SK-N-SH (cell line): ENCODE measurements at regions not wholly inside any gene's neighbourhood (a gene's known extent, or its start where the extent isn't known, plus 50 kb on each side); places are given as distances from the start of the nearest gene placed in this dataset.

Experiments used
- CTCF ChIA-PET: fragments of 300-600, 350-600 bp; formaldehyde crosslinking; extraction: SDS; loops from one replicate; lab custom pipeline; 2021; lab: Yijun Ruan, JAX
- POLR2A ChIA-PET: fragments of 350-600 bp; sonication (Branson Sonifier 250); formaldehyde crosslinking; extraction: SDS; loops from one replicate; lab custom pipeline; 2020; ENCODE audit warnings: antibody characterized with exemption, inconsistent platforms; lab: Yijun Ruan, JAX
- DNase-seq: peaks from one replicate; pipeline ENCODE4 v3.0.0; 2012
- H2AFZ ChIP-seq: fragments of 200-600 bp; sonication (generic); 2 replicates; pipeline ENCODE4 v1.8.1; 2016; ENCODE audit warnings: antibody characterized with exemption, mild to moderate bottlenecking, low read depth
- H3F3A ChIP-seq: fragments of 200-600 bp; sonication (generic); replicated peaks from 2 replicates; pipeline ENCODE3; 2016; ENCODE audit warnings: antibody characterized with exemption, mild to moderate bottlenecking; ENCODE audit not compliant: insufficient read depth
- H3K27ac ChIP-seq, 2 experiments: fragments of 200-500 bp in 1 of 2; fragments of 200-600 bp in 1 of 2; sonication (Bioruptor generic) in 1 of 2; sonication (generic), shearing (Covaris generic) in 1 of 2; 2 replicates each; pipeline versions ENCODE4 v1.5.1 to v1.6.1; 2014 to 2016; ENCODE audit warnings: low read depth in 2 of 2, inconsistent platforms in 1 of 2, low read length in 1 of 2, mild to moderate bottlenecking in 1 of 2, mixed read lengths in 1 of 2
- H3K27me3 ChIP-seq: fragments of 200-600 bp; sonication (generic), shearing (Covaris generic); 2 replicates; pipeline ENCODE4 v1.6.1; 2016; ENCODE audit warnings: mixed run types; ENCODE audit not compliant: insufficient read depth
- H3K36me3 ChIP-seq, 2 experiments: fragments of 200-500 bp in 1 of 2; fragments of 200-600 bp in 1 of 2; sonication (Bioruptor generic) in 1 of 2; sonication (generic) in 1 of 2; replicated peaks in 1 of 2; 2 replicates each; pipeline versions ENCODE3 to v1.5.1; 2014 to 2016; ENCODE audit warnings: low read length in 1 of 2, mild to moderate bottlenecking in 1 of 2; ENCODE audit not compliant: insufficient read depth in 2 of 2, control insufficient read depth in 1 of 2
- H3K4me1 ChIP-seq, 2 experiments: fragments of 200-500 bp in 1 of 2; fragments of 200-600 bp in 1 of 2; sonication (Bioruptor generic) in 1 of 2; sonication (generic), shearing (Covaris generic) in 1 of 2; 2 replicates each; pipeline versions ENCODE4 v1.5.1 to v1.6.1; 2014 to 2016; ENCODE audit warnings: low read depth in 1 of 2, low read length in 1 of 2, mixed run types in 1 of 2; ENCODE audit not compliant: insufficient read depth in 2 of 2, control insufficient read depth in 1 of 2
- H3K4me2 ChIP-seq: fragments of 200-600 bp; sonication (generic), shearing (Covaris generic); 2 replicates; pipeline ENCODE4 v1.6.1; 2017; ENCODE audit warnings: mixed run types
- H3K4me3 ChIP-seq, 2 experiments: fragments of 200-500 bp in 1 of 2; fragments of 200-600 bp in 1 of 2; sonication (Bioruptor generic) in 1 of 2; sonication (generic), shearing (Covaris generic) in 1 of 2; 2 replicates each; pipeline versions ENCODE4 v1.5.1 to v1.8.1; 2014 to 2016; ENCODE audit warnings: low read depth in 2 of 2, inconsistent platforms in 1 of 2, low read length in 1 of 2, mild to moderate bottlenecking in 1 of 2, mixed read lengths in 1 of 2, moderate library complexity in 1 of 2
- H3K79me2 ChIP-seq: fragments of 200-600 bp; sonication (generic); 2 replicates; pipeline ENCODE4 v1.8.1; 2017; ENCODE audit warnings: mild to moderate bottlenecking; ENCODE audit not compliant: insufficient read depth
- H3K9ac ChIP-seq: fragments of 200-600 bp; sonication (generic); 2 replicates; pipeline ENCODE4 v1.6.1; 2017; ENCODE audit warnings: mixed run types
- H3K9me2 ChIP-seq: fragments of 200-600 bp; sonication (generic); 2 replicates; pipeline ENCODE4 v1.6.1; 2017; ENCODE audit warnings: mixed run types
- H3K9me3 ChIP-seq: fragments of 200-600 bp; sonication (generic); 2 replicates; pipeline ENCODE4 v1.6.1; 2017; ENCODE audit warnings: mixed run types, mild to moderate bottlenecking, moderate library complexity
- H4K20me1 ChIP-seq: fragments of 200-600 bp; sonication (generic); 2 replicates; pipeline ENCODE4 v1.6.1; 2017; ENCODE audit warnings: mild to moderate bottlenecking, mixed run types; ENCODE audit not compliant: insufficient read depth
- CHD2 ChIP-seq: fragments of 150-350 bp; IDR thresholded peaks from 2 replicates; pipeline ENCODE4 v1.6.1; 2018; ENCODE audit warnings: low read length; ENCODE audit not compliant: partially characterized antibody
- EP300 ChIP-seq, 2 experiments: IDR thresholded peaks; 2 replicates each; pipeline versions ENCODE4 v1.4.0 to v1.6.1; 2012; ENCODE audit warnings: borderline replicate concordance in 1 of 2, low read depth in 1 of 2, low read length in 1 of 2
- EZH2phosphoT487 ChIP-seq: fragments of 200-600 bp; sonication (generic); IDR thresholded peaks from 2 replicates; pipeline ENCODE4 v1.6.1; 2017; ENCODE audit warnings: low read depth, mixed run types, mild to moderate bottlenecking, antibody characterized with exemption, moderate library complexity, borderline replicate concordance
- FOXJ3 ChIP-seq: sonication (generic); formaldehyde crosslinking; IDR thresholded peaks from 2 replicates; pipeline ENCODE4 v1.5.1; 2020; ENCODE audit warnings: mild to moderate bottlenecking, missing genetic modification reagents
- FOXM1 ChIP-seq: IDR thresholded peaks from 2 replicates; pipeline ENCODE4 v1.4.0; 2012; ENCODE audit warnings: low read depth, mild to moderate bottlenecking
- MAX ChIP-seq: IDR thresholded peaks from 2 replicates; pipeline ENCODE4 v1.4.0; 2012; ENCODE audit warnings: low read depth
- MEF2A ChIP-seq: IDR thresholded peaks from 2 replicates; pipeline ENCODE4 v1.4.0; 2012; ENCODE audit warnings: low read depth, borderline replicate concordance
- MXI1 ChIP-seq: IDR thresholded peaks from 2 replicates; pipeline ENCODE4 v1.6.1; 2012; ENCODE audit warnings: mild to moderate bottlenecking, low read depth, low read length, improper control_type of control experiment
- NFIC ChIP-seq: IDR thresholded peaks from 2 replicates; pipeline ENCODE4 v1.4.0; 2012; ENCODE audit warnings: borderline replicate concordance
- PBX3 ChIP-seq: IDR thresholded peaks from 2 replicates; pipeline ENCODE4; 2012
- POLR2AphosphoS5 ChIP-seq: IDR thresholded peaks from 2 replicates; pipeline ENCODE4 v1.6.1; 2012; ENCODE audit warnings: low read depth, low read length
- RCOR1 ChIP-seq: fragments of 150-350 bp; IDR thresholded peaks from 2 replicates; pipeline ENCODE4 v1.6.1; 2017; ENCODE audit warnings: antibody characterized with exemption, low read length
- RFX5 ChIP-seq: IDR thresholded peaks from 2 replicates; pipeline ENCODE4 v1.6.1; 2012; ENCODE audit warnings: mild to moderate bottlenecking, improper control_type of control experiment, low read length
- SIN3A ChIP-seq: IDR thresholded peaks from 2 replicates; pipeline ENCODE4 v1.6.1; 2012; ENCODE audit warnings: low read depth, mild to moderate bottlenecking, low read length, moderate library complexity, borderline replicate concordance
- TAF1 ChIP-seq: IDR thresholded peaks from 2 replicates; pipeline ENCODE4 v1.6.1; 2012; ENCODE audit warnings: low read depth, mild to moderate bottlenecking, low read length, moderate library complexity, borderline replicate concordance
- TCF12 ChIP-seq: IDR thresholded peaks from 2 replicates; pipeline ENCODE4 v1.4.0; 2012
- WGBS: methylation state at CpG from one replicate; pipeline ENCODE4 v1.1.6; 2017; ENCODE audit warnings: low lambda C conversion rate; 5-methylcytosine and 5-hydroxymethylcytosine counted together
- TF ChIP-seq, protein P1 (sequence below): IDR thresholded peaks from 2 replicates; pipeline ENCODE4 v1.4.0; 2012; ENCODE audit warnings: low read depth, borderline replicate concordance
- TF ChIP-seq, protein P2 (sequence below): fragments of 200-600 bp; sonication (generic); IDR thresholded peaks from 2 replicates; pipeline ENCODE4 v1.6.1; 2017; ENCODE audit warnings: antibody characterized with exemption, mild to moderate bottlenecking, moderate library complexity
- TF ChIP-seq, protein P3 (sequence below): IDR thresholded peaks from 2 replicates; pipeline ENCODE4 v1.4.0; 2012; ENCODE audit warnings: low read depth, borderline replicate concordance

GRCh38 chr3:21168471-21168870 is 582.5 kb downstream of the ZNF385D start:
- H3K4me2 ChIP-seq, result no peak overlapping the region
- H2AFZ ChIP-seq, result no peak overlapping the region
- no peaks in the 10 kb centered on the region for H3F3A ChIP-seq
- H3K36me3 ChIP-seq, result no peaks in the 10 kb centered on the region
- H3K27me3 ChIP-seq, result no peaks in the 10 kb centered on the region
- H3K4me1 ChIP-seq, result no peaks in the 10 kb centered on the region; a peak in 1 of 4 replicates
- ChIA-PET CTCF (no interaction called here), POLR2A (no interaction called here)
- H3K4me3 ChIP-seq, result no peak overlapping the region
- no peaks in the 10 kb centered on the region for H3K9me3 ChIP-seq
- no peak for DNase-seq
- no peak overlapping the region for H3K27ac ChIP-seq
- no peaks in the 10 kb centered on the region for H3K79me2 ChIP-seq
- TF ChIP-seq TAF1 (no peak), PBX3 (no peak), NFIC (no peak), POLR2AphosphoS5 (no peak), FOXM1 (no peak), MAX (no peak), EZH2phosphoT487 (no peak), FOXJ3 (CRISPR knock-in tag) (no peak), EP300 (IDR thresholded peaks at IDR 0.05; ENCODE audit: borderline replicate concordance in 1 of 2, low read depth in 1 of 2, low read length in 1 of 2) (no peak), TCF12 (no peak)
- TF ChIP-seq, protein P1, sequence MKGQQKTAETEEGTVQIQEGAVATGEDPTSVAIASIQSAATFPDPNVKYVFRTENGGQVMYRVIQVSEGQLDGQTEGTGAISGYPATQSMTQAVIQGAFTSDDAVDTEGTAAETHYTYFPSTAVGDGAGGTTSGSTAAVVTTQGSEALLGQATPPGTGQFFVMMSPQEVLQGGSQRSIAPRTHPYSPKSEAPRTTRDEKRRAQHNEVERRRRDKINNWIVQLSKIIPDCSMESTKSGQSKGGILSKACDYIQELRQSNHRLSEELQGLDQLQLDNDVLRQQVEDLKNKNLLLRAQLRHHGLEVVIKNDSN, result no peak
- no peak overlapping the region for H3K9ac ChIP-seq
- H3K9me2 ChIP-seq, result no peaks in the 10 kb centered on the region
- 22% methylated on average over 2 of the region's 2 CpGs for WGBS
- H4K20me1 ChIP-seq, result no peaks in the 10 kb centered on the region

DNA sequence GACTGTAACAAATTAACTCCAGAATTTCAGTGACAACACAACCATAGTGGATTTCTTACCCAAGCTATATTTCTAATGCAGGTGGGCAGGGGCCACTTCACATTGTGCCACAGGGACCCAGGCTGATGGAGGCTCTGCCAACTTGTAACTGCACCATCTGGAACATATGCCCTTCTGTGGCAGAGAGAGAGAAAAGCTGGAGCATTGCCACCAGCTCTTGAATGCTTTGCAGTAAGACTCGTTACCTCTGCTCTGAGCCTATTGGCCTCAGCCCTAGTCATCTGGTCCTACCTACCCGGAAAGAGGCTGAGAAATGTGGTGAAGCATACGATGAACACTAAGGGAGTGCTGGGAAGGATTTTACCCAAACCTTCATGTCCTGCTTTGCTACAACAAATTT is 587.1 kb downstream of the ZNF385D start:
- TF ChIP-seq RFX5, result no peak
- TF ChIP-seq, protein P2, sequence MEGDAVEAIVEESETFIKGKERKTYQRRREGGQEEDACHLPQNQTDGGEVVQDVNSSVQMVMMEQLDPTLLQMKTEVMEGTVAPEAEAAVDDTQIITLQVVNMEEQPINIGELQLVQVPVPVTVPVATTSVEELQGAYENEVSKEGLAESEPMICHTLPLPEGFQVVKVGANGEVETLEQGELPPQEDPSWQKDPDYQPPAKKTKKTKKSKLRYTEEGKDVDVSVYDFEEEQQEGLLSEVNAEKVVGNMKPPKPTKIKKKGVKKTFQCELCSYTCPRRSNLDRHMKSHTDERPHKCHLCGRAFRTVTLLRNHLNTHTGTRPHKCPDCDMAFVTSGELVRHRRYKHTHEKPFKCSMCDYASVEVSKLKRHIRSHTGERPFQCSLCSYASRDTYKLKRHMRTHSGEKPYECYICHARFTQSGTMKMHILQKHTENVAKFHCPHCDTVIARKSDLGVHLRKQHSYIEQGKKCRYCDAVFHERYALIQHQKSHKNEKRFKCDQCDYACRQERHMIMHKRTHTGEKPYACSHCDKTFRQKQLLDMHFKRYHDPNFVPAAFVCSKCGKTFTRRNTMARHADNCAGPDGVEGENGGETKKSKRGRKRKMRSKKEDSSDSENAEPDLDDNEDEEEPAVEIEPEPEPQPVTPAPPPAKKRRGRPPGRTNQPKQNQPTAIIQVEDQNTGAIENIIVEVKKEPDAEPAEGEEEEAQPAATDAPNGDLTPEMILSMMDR, result no peak
- no peak for TF ChIP-seq CHD2
- TF ChIP-seq MXI1, result no peak
- TF ChIP-seq, protein P3, sequence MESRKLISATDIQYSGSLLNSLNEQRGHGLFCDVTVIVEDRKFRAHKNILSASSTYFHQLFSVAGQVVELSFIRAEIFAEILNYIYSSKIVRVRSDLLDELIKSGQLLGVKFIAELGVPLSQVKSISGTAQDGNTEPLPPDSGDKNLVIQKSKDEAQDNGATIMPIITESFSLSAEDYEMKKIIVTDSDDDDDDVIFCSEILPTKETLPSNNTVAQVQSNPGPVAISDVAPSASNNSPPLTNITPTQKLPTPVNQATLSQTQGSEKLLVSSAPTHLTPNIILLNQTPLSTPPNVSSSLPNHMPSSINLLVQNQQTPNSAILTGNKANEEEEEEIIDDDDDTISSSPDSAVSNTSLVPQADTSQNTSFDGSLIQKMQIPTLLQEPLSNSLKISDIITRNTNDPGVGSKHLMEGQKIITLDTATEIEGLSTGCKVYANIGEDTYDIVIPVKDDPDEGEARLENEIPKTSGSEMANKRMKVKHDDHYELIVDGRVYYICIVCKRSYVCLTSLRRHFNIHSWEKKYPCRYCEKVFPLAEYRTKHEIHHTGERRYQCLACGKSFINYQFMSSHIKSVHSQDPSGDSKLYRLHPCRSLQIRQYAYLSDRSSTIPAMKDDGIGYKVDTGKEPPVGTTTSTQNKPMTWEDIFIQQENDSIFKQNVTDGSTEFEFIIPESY, result no peak
- no peak for TF ChIP-seq SIN3A
- no peak for TF ChIP-seq RCOR1
- TF ChIP-seq MEF2A, result no peak
- TF ChIP-seq, all 33 proteins: peak for 0
- DNase-seq, result no peak
- Histone ChIP-seq H3K4me1 (no peaks in the 10 kb centered on the region; a peak in 1 of 4 replicates), H3K9me2 (no peaks in the 10 kb centered on the region), H3K27me3 (no peaks in the 10 kb centered on the region), H3K9me3 (no peaks in the 10 kb centered on the region), H4K20me1 (no peaks in the 10 kb centered on the region), H3K4me2 (no peak overlapping the region), H2AFZ (no peak overlapping the region), H3K36me3 (no peaks in the 10 kb centered on the region), H3K27ac (no peak overlapping the region), H3K4me3 (no peak overlapping the region), H3K79me2 (no peaks in the 10 kb centered on the region), H3F3A (peaks cover 2% of the 10 kb centered on the region), H3K9ac (no peak overlapping the region)
- ChIA-PET CTCF (interaction anchor here (1.5 to 1.7 kb wide), 2 partner anchors 11 to 12 kb away, joined by 3 to 5 read pairs; no protein-coding TSS in a partner anchor), POLR2A (no interaction called here)
- WGBS, result 30% methylated on average over 3 of the region's 3 CpGs
